GM19397 (cell line): ENCODE measurements at regions not wholly inside any gene's neighbourhood (a gene's known extent, or its start where the extent isn't known, plus 50 kb on each side); places are given as distances from the start of the nearest gene placed in this dataset.
"Not testable (repeated sequence)": the region's sequence is repeated elsewhere in the genome, so short reads cannot be mapped to it uniquely, and the experiment has no call there.

Experiments
- ATAC-seq: cut with Tn5 transposase; IDR thresholded peaks from one replicate; pipeline ENCODE4 v1.9.1; 2021; ENCODE audit warnings: mild to moderate bottlenecking, moderate library complexity; ENCODE audit not compliant: unreplicated experiment

DNA sequence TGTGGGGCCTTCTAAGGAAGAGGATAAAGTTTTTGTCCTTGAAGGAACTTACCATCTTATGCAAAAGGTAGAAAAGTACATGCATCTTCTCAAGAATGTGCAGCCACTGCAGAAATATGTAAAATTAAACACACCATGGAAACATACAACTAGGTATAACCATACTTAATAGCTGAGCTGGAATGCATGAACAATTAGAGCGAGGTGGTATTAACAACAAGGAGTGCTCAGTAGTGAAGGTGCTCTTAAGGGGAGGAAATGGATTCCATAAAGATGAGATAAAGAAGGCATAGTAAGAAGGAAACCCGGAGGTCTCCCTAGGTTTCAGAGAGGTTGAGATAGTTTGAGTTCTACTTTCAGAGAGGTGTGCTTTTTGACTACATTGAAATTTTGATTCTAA, 415.9 kb downstream of the NDFIP2 start:
- ATAC-seq, result no peak

DNA sequence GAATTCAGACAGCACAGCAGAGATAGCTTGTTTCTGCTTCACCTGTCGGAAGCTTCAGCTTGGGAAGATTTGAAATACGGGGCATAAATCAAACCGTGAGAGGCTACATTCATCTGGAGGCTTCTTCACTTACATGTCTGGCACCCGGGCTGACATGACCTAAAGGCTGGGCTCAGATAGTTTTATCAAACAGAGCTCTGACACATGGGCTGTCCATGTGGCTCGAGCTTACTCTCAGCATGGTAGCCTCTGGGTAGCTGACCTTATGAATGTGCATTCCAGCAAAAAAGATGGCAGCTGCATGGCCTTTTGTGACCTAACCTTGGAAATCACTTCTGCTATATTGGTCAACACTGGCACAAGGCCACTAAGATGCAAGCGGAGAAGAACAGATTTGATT, 414.5 kb downstream of the NDFIP2 start:
- no peak for ATAC-seq

DNA sequence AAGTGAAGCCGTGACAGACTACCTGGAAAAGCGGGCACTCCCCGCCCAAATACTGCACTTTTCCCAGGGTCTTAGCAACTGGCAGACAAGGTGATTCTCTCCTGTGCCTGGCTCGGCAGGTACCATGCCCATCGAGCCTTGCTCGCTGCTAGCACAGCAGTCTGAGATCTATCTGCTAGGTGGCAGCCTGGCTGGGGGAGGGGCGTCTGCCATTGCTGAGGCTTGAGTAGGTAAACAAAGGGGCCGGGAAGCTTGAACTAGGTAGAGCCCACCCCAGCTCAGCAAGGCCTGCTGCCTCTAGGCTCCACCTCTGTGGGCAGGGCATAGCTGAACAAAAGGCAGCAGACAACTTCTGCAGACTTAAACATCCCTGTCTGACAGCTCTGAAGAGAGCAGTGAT, 406.3 kb downstream of the NDFIP2 start:
- ATAC-seq, result not testable (repeated sequence)

DNA sequence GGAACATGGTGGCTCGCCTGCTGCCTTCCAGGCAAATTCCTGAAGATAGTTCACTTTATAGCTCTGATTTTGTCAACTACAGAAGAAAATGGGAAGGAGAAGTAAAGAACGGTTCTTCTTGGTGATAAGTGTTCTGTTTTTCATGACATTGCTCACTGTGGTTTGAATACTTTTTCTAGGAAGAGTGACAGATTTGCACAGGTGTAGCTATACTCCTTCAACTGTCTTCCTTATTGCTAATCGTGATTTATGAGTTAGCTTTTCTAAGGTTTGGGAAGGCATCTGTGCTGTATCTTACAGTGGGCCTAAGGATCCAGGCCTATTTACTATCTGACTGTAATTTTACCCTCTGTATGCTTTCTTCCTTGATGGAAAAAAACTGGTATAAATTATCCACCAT, 405.6 kb downstream of the NDFIP2 start:
- no peak for ATAC-seq

DNA sequence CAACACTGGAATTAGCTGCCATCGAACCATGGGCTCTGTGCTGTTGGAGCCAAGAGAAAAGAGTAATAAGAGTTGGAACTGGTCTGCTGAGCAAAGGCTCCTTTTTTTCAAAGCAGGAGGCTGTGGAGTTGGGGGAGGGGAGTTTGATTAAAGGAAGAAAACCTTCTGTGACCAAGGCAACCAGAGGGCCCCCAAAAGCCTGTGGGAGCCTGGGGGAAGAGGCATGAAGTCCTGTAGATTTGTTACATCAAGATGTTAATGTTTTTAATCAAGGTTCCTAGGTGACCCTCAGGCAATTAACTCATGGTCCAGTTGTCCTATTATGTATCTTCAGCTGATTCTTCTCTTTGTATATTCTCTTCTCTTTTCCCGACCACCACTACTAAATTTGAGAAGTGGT, 403.9 kb downstream of the NDFIP2 start:
- ATAC-seq, result no peak

DNA sequence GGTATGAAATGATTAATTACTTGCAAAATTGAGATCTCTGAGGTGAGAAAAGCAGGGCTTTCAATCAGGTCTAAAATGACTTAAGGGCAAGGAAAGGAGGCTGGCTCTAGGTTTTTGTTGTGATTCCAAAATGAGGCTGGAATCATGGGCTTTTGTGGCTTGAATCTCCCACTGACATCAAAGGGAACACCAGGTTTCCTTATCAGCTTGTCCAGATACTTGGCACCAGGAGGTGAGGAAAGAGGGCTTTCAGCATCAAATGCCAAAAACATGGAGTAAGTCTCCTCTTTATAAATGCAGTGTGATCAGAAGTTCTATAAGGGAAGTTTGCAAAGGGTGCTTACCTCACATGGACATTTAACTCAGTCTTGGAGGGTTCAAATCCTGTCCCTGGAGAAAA, 402.3 kb downstream of the NDFIP2 start:
- no peak for ATAC-seq

DNA sequence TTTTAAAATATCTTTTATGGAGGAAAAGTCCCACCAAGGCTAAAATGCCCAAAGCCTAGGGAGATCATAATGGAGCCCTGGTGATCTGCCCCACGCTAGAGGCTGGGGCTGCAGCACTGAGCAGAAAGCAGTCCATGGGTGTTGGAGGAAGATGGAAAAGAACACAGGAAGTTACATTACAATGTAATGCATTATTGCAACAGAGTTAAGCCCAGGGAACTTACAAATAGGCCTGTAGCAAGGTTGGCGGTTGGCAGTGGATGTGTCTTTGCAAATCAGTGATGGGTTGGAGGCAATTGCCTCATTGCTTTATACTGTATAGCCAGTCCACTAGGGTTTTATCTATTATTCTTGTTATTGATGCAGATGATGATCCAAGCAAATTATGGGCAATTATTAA, 399.9 kb downstream of the NDFIP2 start:
- ATAC-seq, result no peak

DNA sequence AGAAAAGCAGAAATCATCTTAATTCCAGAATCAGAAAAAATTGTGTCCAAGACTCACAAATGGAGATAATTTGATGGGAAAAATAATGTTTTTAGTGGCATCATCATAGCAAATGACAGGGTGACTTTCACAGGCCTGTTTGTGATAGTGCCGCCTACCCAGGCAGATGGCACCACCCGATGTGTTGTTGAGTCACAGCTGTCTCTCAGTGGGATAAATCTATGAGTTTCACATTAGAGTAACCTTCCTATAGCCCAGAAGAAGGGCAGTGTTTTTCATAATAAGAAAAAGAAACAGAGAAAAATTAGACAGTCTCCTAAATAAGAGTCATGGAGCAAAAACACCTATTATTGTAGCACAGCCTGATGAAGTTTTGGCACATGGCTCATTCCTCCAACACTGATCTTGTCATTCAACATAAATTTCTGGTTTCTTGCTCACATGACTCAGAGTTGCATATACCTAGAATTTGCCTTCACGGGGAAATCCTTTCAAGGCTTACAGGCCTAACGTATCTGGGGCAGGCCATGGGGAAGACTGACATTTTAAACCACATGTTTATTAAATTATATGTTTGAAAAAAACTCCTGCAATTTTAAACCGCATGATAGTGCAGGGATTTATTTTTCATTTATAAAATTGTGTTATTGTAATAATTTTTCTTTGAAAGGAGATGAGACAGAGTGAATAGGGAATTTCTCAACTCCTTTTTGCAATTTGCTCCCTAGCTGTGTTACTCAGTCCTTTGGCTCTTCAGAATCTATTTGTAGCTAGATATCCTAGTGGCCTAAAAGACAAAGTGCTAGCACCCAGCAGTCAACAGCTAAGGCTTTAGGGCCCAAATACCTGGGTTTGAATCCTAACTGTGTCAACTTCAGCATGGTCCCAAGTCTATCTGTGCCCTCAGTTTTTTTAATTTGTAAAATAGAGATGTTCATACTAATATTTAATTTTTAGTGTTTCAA, 393.7 kb downstream of the NDFIP2 start:
- no peak for ATAC-seq

DNA sequence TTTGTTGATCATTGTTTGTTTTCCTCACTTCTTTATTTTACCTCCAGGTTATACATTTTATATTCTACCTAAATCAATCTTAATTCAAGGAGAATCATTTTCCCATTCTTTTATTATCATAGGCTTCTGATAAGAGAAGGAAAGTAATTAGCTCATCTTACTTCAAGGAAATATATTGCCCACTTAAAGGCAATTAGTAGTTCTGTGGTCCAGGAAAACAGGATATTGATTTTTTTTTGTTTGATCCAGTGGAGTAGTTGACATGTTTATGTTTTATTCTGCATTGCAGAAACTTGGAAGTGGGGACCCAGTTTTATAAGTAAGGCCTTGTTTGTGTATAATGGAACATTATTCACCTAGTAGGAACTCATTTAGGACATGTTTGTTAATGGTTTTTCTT, 390.6 kb downstream of the NDFIP2 start:
- ATAC-seq, result no peak

DNA sequence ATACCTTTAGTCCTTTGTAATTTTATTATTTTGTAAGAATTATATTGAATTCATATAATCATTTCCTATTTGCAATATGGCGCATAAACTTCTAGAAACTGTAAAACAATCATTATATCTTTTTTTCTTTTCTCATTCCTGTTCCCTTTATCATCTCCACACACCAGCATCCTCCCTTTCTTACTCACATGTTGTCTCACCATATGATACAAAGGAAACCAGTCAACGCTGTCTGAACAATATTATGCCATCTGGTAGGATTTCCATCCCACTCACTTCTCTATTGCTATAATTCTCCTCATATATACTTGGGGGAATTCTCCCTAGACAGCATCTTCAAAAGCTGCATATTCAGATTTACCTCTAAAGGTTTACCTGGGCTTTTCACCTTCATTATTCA, 389.8 kb downstream of the NDFIP2 start:
- ATAC-seq, result no peak

DNA sequence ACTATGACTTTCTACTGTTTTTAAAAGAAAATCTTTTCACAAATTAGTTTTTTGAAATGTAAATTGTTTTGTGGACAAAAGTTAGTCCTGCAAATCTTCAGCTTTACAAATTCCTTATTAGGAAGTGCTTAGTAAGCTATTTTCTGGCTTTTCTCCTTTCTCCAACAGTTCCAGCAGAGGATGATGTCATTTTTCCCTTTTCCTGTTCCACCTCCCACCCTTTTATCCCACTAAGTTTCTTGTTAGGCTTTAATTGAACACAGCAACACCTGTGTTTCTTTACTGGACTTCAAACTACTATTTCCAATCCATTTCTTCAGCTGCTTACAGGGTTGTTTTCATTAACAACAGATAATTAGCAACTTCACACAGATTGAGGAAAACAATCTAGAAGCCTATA, 389.2 kb downstream of the NDFIP2 start:
- ATAC-seq, result no peak

DNA sequence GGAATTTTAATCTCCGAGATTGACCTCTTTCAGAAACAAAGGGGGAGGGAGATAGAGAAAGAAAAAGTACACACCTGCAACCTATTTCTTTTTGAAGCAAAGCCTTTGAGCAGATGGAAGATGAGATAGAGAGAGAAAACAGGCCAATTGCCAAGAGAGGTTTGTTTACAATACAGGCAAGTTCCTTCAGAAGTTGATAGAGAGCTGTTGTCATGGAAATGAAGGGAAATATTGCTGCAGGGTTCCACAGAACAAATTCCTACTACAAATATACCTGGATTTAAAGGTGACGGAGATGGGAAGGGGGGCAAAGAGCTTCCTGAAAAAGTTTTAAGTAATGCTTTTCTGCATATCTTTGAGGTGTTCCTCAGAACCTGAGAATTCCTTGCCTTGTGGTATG, 388.4 kb downstream of the NDFIP2 start:
- ATAC-seq, result no peak

DNA sequence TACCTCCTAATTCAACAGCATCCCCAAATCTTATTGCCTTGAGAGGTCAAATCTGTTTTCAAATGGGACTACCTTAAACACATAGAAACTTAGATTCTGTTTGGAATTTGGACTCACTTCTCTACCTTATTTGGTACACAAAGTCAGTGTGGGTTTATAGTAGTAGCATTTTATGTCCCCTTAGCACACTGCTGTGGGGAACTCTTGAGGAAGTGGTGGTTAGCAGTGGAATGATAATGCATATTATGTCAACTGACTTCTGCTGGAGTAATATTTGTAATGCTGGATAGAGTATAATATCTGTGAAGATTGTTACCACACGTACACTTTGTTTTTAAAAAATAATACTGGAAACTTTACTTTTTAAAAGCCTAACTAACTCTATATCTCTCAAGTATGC, 386.3 kb downstream of the NDFIP2 start:
- no peak for ATAC-seq

DNA sequence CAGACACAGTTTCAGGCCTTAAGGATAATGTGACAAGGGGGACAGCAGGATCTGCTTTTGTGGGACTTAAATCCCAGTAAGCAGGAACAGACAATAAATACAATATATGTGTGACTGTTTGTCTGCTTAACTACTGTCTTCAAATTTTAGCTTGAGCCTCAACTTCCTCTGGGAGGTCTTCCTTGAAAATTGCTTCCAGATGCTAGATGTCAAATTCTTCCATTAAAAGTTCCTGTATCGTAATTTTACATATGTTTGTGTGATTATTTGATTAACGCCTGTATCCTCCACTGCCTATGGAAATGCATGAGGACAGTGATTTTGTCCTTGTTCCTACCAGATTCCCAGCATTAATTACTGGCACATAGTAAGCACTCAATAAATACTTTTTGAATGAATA, 385.5 kb downstream of the NDFIP2 start:
- no peak for ATAC-seq

DNA sequence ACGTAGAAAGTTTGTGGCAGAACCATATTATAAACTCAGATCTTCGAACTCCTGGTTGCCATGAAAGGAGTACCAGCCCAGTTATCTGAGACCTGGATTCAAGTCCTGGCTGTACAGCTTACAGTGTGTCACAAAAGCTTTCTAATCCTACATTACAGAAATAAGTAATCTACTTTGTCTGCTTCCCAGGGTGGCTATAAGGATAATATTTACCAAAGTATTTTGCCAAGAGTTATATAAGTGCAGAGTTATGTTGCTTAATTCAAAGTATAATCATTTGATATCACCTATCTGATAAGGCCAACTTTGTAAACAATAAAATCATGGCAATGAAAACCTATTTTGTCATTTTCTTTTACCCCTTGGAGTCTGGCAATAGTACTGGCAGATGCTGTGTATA, 381.6 kb downstream of the NDFIP2 start:
- no peak for ATAC-seq

DNA sequence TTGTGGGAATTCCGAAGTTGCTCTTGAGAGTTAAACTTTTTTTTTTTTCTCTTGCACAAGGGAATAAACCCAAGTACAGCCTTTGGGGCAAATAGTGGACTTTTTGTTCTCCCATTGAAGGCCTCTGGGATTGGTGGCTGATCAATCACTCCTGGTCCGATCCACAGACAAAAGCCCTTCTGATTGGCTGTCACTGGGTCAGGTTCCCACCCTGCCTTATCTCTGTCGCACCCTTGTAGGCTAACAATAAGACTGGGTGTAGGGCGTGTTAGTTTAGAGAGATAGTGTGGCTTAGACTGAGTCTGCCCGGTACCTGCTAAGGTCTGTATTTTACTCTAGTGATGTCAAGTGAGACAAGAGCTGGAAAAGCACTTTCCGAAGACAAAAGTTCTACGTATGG, 380.8 kb downstream of the NDFIP2 start:
- no peak for ATAC-seq

DNA sequence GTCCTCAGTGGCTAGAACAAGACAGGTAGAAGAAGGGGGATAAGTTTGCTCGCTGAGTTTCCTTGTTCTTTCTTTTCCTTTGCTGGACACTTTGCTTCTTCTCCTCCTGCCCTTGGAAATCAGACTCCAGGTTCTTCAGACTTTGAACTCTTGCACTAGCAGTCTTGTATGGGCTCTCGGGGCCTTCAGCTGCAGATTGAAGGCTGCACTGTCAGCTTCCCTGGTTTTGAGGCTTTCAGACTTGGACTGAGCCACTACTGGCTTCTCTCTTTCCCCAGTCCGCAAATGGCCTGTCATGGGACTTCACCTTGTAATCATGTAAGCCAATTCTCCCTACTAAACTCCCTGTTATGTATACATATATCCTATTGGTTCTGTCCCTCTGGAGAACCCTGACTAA, 379.8 kb downstream of the NDFIP2 start:
- ATAC-seq, result no peak

DNA sequence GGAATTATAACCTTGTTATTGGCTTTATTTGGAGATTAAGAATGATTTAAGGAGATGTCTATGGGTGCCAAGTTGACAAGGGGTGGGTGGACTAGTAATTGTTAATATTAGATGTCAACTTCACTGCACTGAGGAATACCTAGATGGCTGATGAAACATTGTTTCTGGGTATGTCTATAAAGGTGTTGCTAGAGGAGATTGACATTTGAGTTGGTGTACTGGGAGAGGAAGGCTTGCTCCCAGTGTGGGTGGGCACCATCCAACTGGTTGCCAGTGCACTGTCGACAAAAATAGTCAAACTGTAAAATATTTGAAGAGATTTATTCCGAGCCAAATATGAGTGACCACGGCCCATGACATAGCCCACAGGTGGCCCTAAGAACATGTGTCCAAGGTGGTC, 378.8 kb downstream of the NDFIP2 start:
- no peak for ATAC-seq

DNA sequence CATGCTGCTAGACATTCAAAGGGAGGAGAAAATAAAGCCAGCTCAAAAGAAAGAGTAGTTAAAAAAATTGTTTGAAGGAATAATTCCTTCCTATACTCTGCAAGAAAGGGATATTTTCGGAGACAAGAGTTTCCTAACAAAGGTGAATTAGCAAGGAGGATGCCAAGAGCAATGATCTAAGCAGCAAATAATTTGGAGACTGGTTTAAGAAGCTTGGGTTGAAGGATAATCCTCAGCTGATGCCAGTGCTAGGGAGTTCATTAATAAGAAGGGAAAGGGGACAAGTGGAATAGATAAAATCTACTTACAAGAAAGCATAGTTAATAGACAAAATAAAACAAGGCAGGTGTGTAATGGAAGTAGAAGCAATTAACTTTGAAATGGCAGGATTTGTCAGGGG, 372.3 kb downstream of the NDFIP2 start:
- no peak for ATAC-seq

DNA sequence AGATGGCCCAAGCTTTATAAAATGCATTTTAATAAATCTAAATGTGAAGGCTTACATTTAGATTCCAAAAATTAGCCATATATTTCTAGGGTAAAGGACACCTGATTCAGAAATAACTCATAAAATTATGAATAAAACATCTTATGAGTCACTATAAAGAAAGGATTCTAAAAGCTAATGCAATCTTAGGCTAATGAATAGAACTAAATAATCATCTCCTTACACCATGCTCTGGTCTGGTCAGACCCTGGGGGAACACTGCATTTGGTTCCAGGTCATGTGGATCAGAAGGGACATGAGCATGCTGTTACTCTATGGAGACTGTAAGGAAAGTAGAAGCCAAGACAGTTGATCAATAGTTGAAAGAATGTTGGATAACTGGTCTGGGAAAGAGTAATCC, 370.4 kb downstream of the NDFIP2 start:
- no peak for ATAC-seq

DNA sequence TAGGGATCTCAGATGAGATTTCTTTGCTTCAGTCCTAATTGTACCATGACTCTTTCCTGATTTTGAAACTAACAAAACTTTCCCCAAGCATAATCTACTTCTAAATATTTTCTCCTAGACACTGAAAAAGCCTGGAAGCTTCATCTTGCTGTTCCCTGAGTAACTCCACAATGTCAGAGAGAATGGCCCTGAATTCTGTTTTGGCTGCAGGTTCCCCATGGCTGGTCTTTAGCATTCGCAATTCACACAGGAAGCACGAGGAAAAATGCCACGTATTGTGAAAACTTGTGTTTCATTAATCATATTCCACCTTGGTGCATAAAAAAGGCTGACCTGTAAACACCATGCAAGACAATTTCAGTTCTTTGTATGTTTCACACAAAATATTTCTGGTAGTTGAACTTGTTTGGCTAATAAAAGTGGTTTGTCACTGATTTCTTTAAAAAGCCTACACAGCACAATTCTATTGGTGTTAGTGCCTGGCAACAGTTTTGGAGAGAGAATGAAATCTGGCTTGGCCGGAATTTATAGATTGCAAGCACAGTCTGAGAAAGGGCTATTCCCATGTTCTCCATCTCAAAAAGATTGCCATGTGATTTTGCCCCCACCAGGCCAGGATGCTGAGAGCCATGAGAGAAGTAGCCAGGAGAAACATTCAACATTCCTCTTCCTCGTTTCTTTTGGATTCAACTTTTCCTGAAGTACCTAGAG, 367.1 kb downstream of the NDFIP2 start:
- ATAC-seq, result no peak

DNA sequence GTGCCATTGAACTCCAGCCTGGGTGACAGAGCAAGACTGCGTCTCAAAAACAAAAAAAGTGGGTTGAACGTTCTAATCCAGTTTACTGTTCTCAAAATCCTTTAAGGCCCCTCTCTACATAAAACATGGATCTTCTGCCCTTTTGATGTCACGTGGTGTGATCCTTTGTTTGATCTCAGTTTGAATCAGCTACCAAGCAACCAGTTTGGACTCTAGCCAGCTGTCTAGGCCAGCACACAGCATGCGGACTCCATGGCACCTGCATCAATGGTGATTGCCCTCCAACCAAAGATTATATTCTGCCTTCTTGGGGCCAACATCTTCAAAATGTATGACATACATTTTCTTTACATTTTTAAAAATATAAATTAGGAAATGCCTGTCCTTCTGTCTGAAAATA, 365.4 kb downstream of the NDFIP2 start:
- ATAC-seq, result no peak
